CD14-positive monocyte (primary cell): ENCODE measurements at regions not wholly inside any gene's neighbourhood (a gene's known extent, or its start where the extent isn't known, plus 50 kb on each side); places are given as distances from the start of the nearest gene placed in this dataset.

Experiments used
- DNase-seq, 3 donors: peaks; one replicate each; pipeline ENCODE4 v3.0.0-alpha.2; 2011 to 2022
- H2AFZ ChIP-seq: 2 replicates; pipeline ENCODE4 v1.6.0; 2012; ENCODE audit warnings: mild to moderate bottlenecking, low read depth, low read length, inconsistent platforms; ENCODE audit not compliant: insufficient read depth, poor library complexity, severe bottlenecking
- H3K27ac ChIP-seq, 2 donors: 1 replicate in 1 of 2; 2 replicates in 1 of 2; pipeline ENCODE4 v1.5.1; 2012 to 2013; ENCODE audit warnings: low read length in 2 of 2, control low read depth in 1 of 2, inconsistent platforms in 1 of 2, low read depth in 1 of 2, mild to moderate bottlenecking in 1 of 2
- H3K27me3 ChIP-seq, 2 donors: one replicate each; pipeline versions ENCODE4 v1.6.0 to v1.6.1; 2011 to 2013; ENCODE audit warnings: low read length in 2 of 2; ENCODE audit not compliant: control insufficient read depth in 2 of 2, insufficient read depth in 2 of 2
- H3K36me3 ChIP-seq, 2 donors: replicated peaks in 1 of 2; 1 replicate in 1 of 2; 2 replicates in 1 of 2; pipeline versions ENCODE4 v1.5.1 to v1.6.1; 2012 to 2013; ENCODE audit warnings: low read length in 2 of 2, control low read depth in 1 of 2, inconsistent platforms in 1 of 2, mild to moderate bottlenecking in 1 of 2; ENCODE audit not compliant: insufficient read depth in 2 of 2, control insufficient read depth in 1 of 2
- H3K4me1 ChIP-seq, 2 donors: 1 replicate in 1 of 2; 2 replicates in 1 of 2; pipeline versions ENCODE4 v1.5.1 to v1.6.1; 2012 to 2013; ENCODE audit warnings: low read length in 2 of 2, control low read depth in 1 of 2, inconsistent platforms in 1 of 2, mild to moderate bottlenecking in 1 of 2, moderate library complexity in 1 of 2; ENCODE audit not compliant: insufficient read depth in 2 of 2, control insufficient read depth in 1 of 2
- H3K4me2 ChIP-seq: replicated peaks from 2 replicates; pipeline ENCODE3; 2012; ENCODE audit warnings: low read length, moderate library complexity, mild to moderate bottlenecking; ENCODE audit not compliant: poor library complexity, severe bottlenecking; ENCODE audit errors: extremely low read depth
- H3K4me3 ChIP-seq, 3 experiments: fragments of 200-600 bp in 1 of 3; sonication (generic) in 1 of 3; replicated peaks in 1 of 3; 1 replicate in 2 of 3; 2 replicates in 1 of 3; pipeline ENCODE4 v1.5.1; 2011 to 2013; ENCODE audit warnings: low read length in 3 of 3, mild to moderate bottlenecking in 3 of 3, control low read depth in 2 of 3, low read depth in 2 of 3, inconsistent platforms in 1 of 3, moderate library complexity in 1 of 3
- H3K79me2 ChIP-seq: 2 replicates; pipeline ENCODE4 v1.6.0; 2012; ENCODE audit warnings: mild to moderate bottlenecking, control low read depth, inconsistent platforms, low read length, moderate library complexity; ENCODE audit not compliant: insufficient read depth
- H3K9ac ChIP-seq: 2 replicates; pipeline ENCODE4 v1.6.0; 2017; ENCODE audit warnings: low read length, mild to moderate bottlenecking; ENCODE audit not compliant: insufficient read depth, poor library complexity, severe bottlenecking
- H3K9me3 ChIP-seq, 2 donors: replicated peaks in 1 of 2; 1 replicate in 1 of 2; 2 replicates in 1 of 2; pipeline versions ENCODE4 v1.5.1 to v1.6.1; 2012 to 2013; ENCODE audit warnings: low read length in 2 of 2, control low read depth in 1 of 2; ENCODE audit not compliant: control insufficient read depth in 1 of 2, insufficient read depth in 1 of 2
- H4K20me1 ChIP-seq: 2 replicates; pipeline ENCODE4 v1.6.0; 2012; ENCODE audit warnings: mild to moderate bottlenecking, low read length, control low read depth, moderate library complexity; ENCODE audit not compliant: insufficient read depth
- H3K27ac Mint-ChIP-seq, 7 donors: one replicate each; pipeline ENCODE4 v1.8.0; 2020; ENCODE audit warnings: mild to moderate bottlenecking in 7 of 7, mixed read lengths in 7 of 7, moderate library complexity in 6 of 7, inconsistent platforms in 2 of 7
- H3K27me3 Mint-ChIP-seq, 3 donors: one replicate each; pipeline ENCODE4 v1.8.0; 2021 to 2022; ENCODE audit warnings: low read depth in 3 of 3, mild to moderate bottlenecking in 3 of 3, mixed read lengths in 3 of 3, moderate library complexity in 3 of 3, inconsistent platforms in 1 of 3
- H3K36me3 Mint-ChIP-seq, 2 donors: one replicate each; pipeline ENCODE4 v1.8.0; 2020; ENCODE audit warnings: mixed read lengths in 2 of 2, inconsistent platforms in 1 of 2, mild to moderate bottlenecking in 1 of 2
- H3K4me1 Mint-ChIP-seq: one replicate; pipeline ENCODE4 v1.8.0; 2020; ENCODE audit warnings: mild to moderate bottlenecking, mixed read lengths
- H3K4me3 Mint-ChIP-seq, 2 donors: one replicate each; pipeline ENCODE4 v1.8.0; 2020; ENCODE audit warnings: mild to moderate bottlenecking in 2 of 2, mixed read lengths in 2 of 2, moderate library complexity in 1 of 2
- H3K9me3 Mint-ChIP-seq, 7 donors: one replicate each; pipeline ENCODE4 v1.8.0; 2020 to 2022; ENCODE audit warnings: mixed read lengths in 7 of 7, mild to moderate bottlenecking in 6 of 7, moderate library complexity in 6 of 7, inconsistent platforms in 2 of 7
- WGBS: methylation state at CpG from one replicate; pipeline ENCODE4 v1.1.5; 2013; ENCODE audit warnings: missing lambda C conversion rate; ENCODE audit not compliant: insufficient coverage; 5-methylcytosine and 5-hydroxymethylcytosine counted together
- intact Hi-C, 2 donors: fragments of 100-400 bp; cut with micrococcal nuclease; formaldehyde crosslinking; loops; one replicate each; pipeline versions ENCODE4 v1.15.0 to v1.15.1; 2023
- TF ChIP-seq, protein P1 (sequence below): fragments of 200-600 bp; IDR thresholded peaks from one replicate; pipeline ENCODE4 v1.8.0; 2022; ENCODE audit warnings: antibody characterized with exemption, mild to moderate bottlenecking

- no peaks in the 10 kb centered on the region for H3K79me2 ChIP-seq
- H3K9me3 ChIP-seq, result peaks cover 0 to 8% of the 10 kb centered on the region in 2 donors
- no peaks in the 10 kb centered on the region for H3K4me1 Mint-ChIP-seq
- H3K27me3 Mint-ChIP-seq, result no peaks in the 10 kb centered on the region
- DNase-seq, result no peak
- TF ChIP-seq, protein P1, sequence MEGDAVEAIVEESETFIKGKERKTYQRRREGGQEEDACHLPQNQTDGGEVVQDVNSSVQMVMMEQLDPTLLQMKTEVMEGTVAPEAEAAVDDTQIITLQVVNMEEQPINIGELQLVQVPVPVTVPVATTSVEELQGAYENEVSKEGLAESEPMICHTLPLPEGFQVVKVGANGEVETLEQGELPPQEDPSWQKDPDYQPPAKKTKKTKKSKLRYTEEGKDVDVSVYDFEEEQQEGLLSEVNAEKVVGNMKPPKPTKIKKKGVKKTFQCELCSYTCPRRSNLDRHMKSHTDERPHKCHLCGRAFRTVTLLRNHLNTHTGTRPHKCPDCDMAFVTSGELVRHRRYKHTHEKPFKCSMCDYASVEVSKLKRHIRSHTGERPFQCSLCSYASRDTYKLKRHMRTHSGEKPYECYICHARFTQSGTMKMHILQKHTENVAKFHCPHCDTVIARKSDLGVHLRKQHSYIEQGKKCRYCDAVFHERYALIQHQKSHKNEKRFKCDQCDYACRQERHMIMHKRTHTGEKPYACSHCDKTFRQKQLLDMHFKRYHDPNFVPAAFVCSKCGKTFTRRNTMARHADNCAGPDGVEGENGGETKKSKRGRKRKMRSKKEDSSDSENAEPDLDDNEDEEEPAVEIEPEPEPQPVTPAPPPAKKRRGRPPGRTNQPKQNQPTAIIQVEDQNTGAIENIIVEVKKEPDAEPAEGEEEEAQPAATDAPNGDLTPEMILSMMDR, result no peak
- intact Hi-C loops, result no loop called here
- H3K4me2 ChIP-seq, result no peak overlapping the region
- H3K4me1 ChIP-seq, result no peaks in the 10 kb centered on the region
- peaks cover 18 to 27% (median 23%) of the 10 kb centered on the region in 7 donors for H3K9me3 Mint-ChIP-seq
- no peak overlapping the region for H2AFZ ChIP-seq
- H3K4me3 ChIP-seq, result no peak overlapping the region
- no peaks in the 10 kb centered on the region for H3K27me3 ChIP-seq
- H3K36me3 ChIP-seq, result no peaks in the 10 kb centered on the region
- H3K4me3 Mint-ChIP-seq, result no peak overlapping the region
- no peak overlapping the region for H3K27ac ChIP-seq
- no peak overlapping the region for H3K27ac Mint-ChIP-seq
- H3K36me3 Mint-ChIP-seq, result no peaks in the 10 kb centered on the region
- no CpG with 5 or more reads among the region's 1 CpG for WGBS
- H3K9ac ChIP-seq, result no peak overlapping the region
- no peaks in the 10 kb centered on the region for H4K20me1 ChIP-seq
These were observed 83.9 kb upstream of the TMEM178A start for GRCh38 chr2:39581866-39582265.

DNA sequence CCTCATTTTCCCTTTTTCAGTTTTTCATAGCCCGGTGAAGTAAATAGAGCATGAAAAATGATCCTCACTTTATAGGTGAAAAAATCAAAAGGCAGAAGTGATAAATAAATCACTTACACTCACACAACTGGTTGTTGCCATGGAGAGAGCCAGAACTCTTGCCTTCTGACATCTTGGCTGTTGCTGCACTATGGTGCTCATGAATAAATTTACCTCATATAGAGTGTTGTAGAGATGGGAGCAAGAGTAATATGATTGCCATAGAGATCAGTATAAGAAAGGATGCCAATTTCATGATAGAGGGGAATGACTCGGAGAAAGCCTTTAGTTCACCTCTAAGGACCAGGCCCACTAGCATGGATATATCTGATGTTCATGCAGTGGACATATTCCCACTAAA is 82.5 kb upstream of the TMEM178A start:
- H3K9me3 Mint-ChIP-seq, result peaks cover 16 to 32% (median 24%) of the 10 kb centered on the region in 7 donors
- Histone ChIP-seq H3K27ac (no peak overlapping the region), H3K4me3 (no peak overlapping the region), H3K27me3 (no peaks in the 10 kb centered on the region), H3K9ac (no peak overlapping the region), H4K20me1 (no peaks in the 10 kb centered on the region), H3K79me2 (no peaks in the 10 kb centered on the region), H3K36me3 (no peaks in the 10 kb centered on the region), H3K4me2 (no peak overlapping the region), H2AFZ (no peak overlapping the region), H3K9me3 (peaks cover 0 to 8% of the 10 kb centered on the region in 2 donors), H3K4me1 (no peaks in the 10 kb centered on the region)
- H3K27me3 Mint-ChIP-seq, result no peaks in the 10 kb centered on the region
- intact Hi-C loops, result no loop called here
- WGBS, result no CpG with 5 or more reads among the region's 2 CpGs
- H3K27ac Mint-ChIP-seq, result no peak overlapping the region
- H3K4me1 Mint-ChIP-seq, result no peaks in the 10 kb centered on the region
- DNase-seq, result no peak
- H3K4me3 Mint-ChIP-seq, result no peak overlapping the region
- TF ChIP-seq, protein P1, result no peak
- H3K36me3 Mint-ChIP-seq, result no peaks in the 10 kb centered on the region
